HG03025 (cell line): ENCODE measurements at regions not wholly inside any gene's neighbourhood (a gene's known extent, or its start where the extent isn't known, plus 50 kb on each side); places are given as distances from the start of the nearest gene placed in this dataset.
"Not testable (repeated sequence)": the region's sequence is repeated elsewhere in the genome, so short reads cannot be mapped to it uniquely, and the experiment has no call there.

Experiments used
- ATAC-seq: cut with Tn5 transposase; IDR thresholded peaks from one replicate; pipeline ENCODE4 v1.9.1; 2021; ENCODE audit warnings: mild to moderate bottlenecking, moderate library complexity; ENCODE audit not compliant: unreplicated experiment, low FRiP score

GRCh38 chr18:57887543-57888383 is 84.6 kb upstream of the ATP8B1 start:
- ATAC-seq: no peak

GRCh38 chr18:57885931-57886330 is 82.8 kb upstream of the ATP8B1 start:
- ATAC-seq: no peak

- ATAC-seq: no peak
Measured at GRCh38 chr18:57882465-57882864, 79.3 kb upstream of the ATP8B1 start.

- no peak for ATAC-seq
Measured at GRCh38 chr18:57881818-57882413, 78.8 kb upstream of the ATP8B1 start.

GRCh38 chr18:57879924-57880323 is 76.8 kb upstream of the ATP8B1 start:
- not testable (repeated sequence) for ATAC-seq

- no peak for ATAC-seq
Measured at GRCh38 chr18:57869221-57869620, 66.1 kb upstream of the ATP8B1 start.

GRCh38 chr18:57866355-57866754 is 63.2 kb upstream of the ATP8B1 start:
- ATAC-seq: no peak

- no peak for ATAC-seq
Measured at GRCh38 chr18:57864615-57865121, 61.6 kb upstream of the ATP8B1 start.

GRCh38 chr18:57863706-57864105 is 60.6 kb upstream of the ATP8B1 start:
- ATAC-seq: no peak

- no peak for ATAC-seq
Measured at GRCh38 chr18:57859314-57859713, 56.2 kb upstream of the ATP8B1 start.

- ATAC-seq: no peak
Measured at GRCh38 chr18:57856557-57857280, 53.6 kb upstream of the ATP8B1 start.

- no peak for ATAC-seq
Measured at GRCh38 chr18:57856128-57856527, 53.0 kb upstream of the ATP8B1 start.

- ATAC-seq: no peak
Measured at GRCh38 chr18:57855551-57855950, 52.4 kb upstream of the ATP8B1 start.

GRCh38 chr18:57854726-57855125 is 51.6 kb upstream of the ATP8B1 start:
- no peak for ATAC-seq

GRCh38 chr18:57853864-57854263 is 50.7 kb upstream of the ATP8B1 start:
- no peak for ATAC-seq

GRCh38 chr18:57853133-57853532 is 50.0 kb upstream of the ATP8B1 start:
- ATAC-seq: no peak
